GM19395 (cell line): ENCODE measurements at regions not wholly inside any gene's neighbourhood (a gene's known extent, or its start where the extent isn't known, plus 50 kb on each side); places are given as distances from the start of the nearest gene placed in this dataset.

Experiments used
- ATAC-seq: cut with Tn5 transposase; IDR thresholded peaks from one replicate; pipeline ENCODE4 v1.9.1; 2021; ENCODE audit warnings: mild to moderate bottlenecking, moderate library complexity; ENCODE audit not compliant: unreplicated experiment

GRCh38 chr6:126145351-126145750 lies 159.0 kb downstream of the TRMT11 start:
- no peak for ATAC-seq

GRCh38 chr6:126147291-126147815 lies 161.0 kb downstream of the TRMT11 start:
- ATAC-seq = no peak

GRCh38 chr6:126148853-126149252 lies 162.5 kb downstream of the TRMT11 start:
- no peak for ATAC-seq

GRCh38 chr6:126152372-126152745 lies 166.0 kb downstream of the TRMT11 start:
- no peak for ATAC-seq

- ATAC-seq = no peak
These were observed 167.3 kb downstream of the TRMT11 start for GRCh38 chr6:126153661-126154060.

- ATAC-seq = peak; percentile 85
These were observed 170.6 kb downstream of the TRMT11 start for GRCh38 chr6:126156973-126157372.

- no peak for ATAC-seq
These were observed 172.2 kb upstream of the CENPW start for GRCh38 chr6:126167726-126168125.

- no peak for ATAC-seq
These were observed 169.5 kb upstream of the CENPW start for GRCh38 chr6:126170433-126170832.

GRCh38 chr6:126170978-126171382 lies 168.9 kb upstream of the CENPW start:
- peak; percentile 90 for ATAC-seq

- ATAC-seq = no peak
These were observed 167.8 kb upstream of the CENPW start for GRCh38 chr6:126172131-126172530.

GRCh38 chr6:126173265-126173664 lies 166.7 kb upstream of the CENPW start:
- no peak for ATAC-seq

GRCh38 chr6:126174697-126175096 lies 165.2 kb upstream of the CENPW start:
- ATAC-seq = no peak

GRCh38 chr6:126175251-126175650 lies 164.7 kb upstream of the CENPW start:
- ATAC-seq = no peak

GRCh38 chr6:126176282-126176681 lies 163.6 kb upstream of the CENPW start:
- peak; percentile 52 for ATAC-seq

- ATAC-seq = peak; percentile 36
These were observed 159.3 kb upstream of the CENPW start for GRCh38 chr6:126180585-126180984.

GRCh38 chr6:126181173-126181741 lies 158.7 kb upstream of the CENPW start:
- no peak for ATAC-seq

- no peak for ATAC-seq
These were observed 158.0 kb upstream of the CENPW start for GRCh38 chr6:126181890-126182289.

- ATAC-seq = peak; percentile 44
These were observed 157.1 kb upstream of the CENPW start for GRCh38 chr6:126182650-126183311.

- no peak for ATAC-seq
These were observed 154.1 kb upstream of the CENPW start for GRCh38 chr6:126185774-126186173.

GRCh38 chr6:126188279-126188909 lies 151.5 kb upstream of the CENPW start:
- no peak for ATAC-seq

GRCh38 chr6:126195625-126196236 lies 144.2 kb upstream of the CENPW start:
- ATAC-seq = no peak

GRCh38 chr6:126198631-126199030 lies 141.3 kb upstream of the CENPW start:
- ATAC-seq = no peak
